GM12878 (cell line): ENCODE measurements at regions not wholly inside any gene's neighbourhood (a gene's known extent, or its start where the extent isn't known, plus 50 kb on each side); places are given as distances from the start of the nearest gene placed in this dataset.

Experiments used
- ATAC-seq: fragments of 200-7000 bp; cut with Tn5 transposase; 3 replicates; pipeline ENCODE4 v1.9.1; 2020; ENCODE audit warnings: mild to moderate bottlenecking, moderate library complexity
- BruUV-seq: library from RNA; stranded (reverse); fragments of 400-500 nt; replicated peaks from 2 replicates; lab custom pipeline; 2021; lab: Mats Ljungman, UMichigan
- CTCF ChIA-PET: fragments of 300-600 bp; sonication (Branson Sonifier 250); formaldehyde crosslinking; extraction: SDS; loops from one replicate; lab custom pipeline; 2021; ENCODE audit warnings: inconsistent platforms; lab: Yijun Ruan, JAX
- POLR2A ChIA-PET: fragments of 350-600 bp; formaldehyde crosslinking; extraction: SDS; loops from one replicate; lab custom pipeline; 2021; ENCODE audit warnings: inconsistent platforms; lab: Charles Lee
- RAD21 ChIA-PET: fragments of 300-600 bp; sonication (Branson Sonifier 250); formaldehyde crosslinking; loops from one replicate; lab custom pipeline; 2023; ENCODE audit warnings: antibody characterized with exemption; ENCODE audit not compliant: unreplicated experiment; lab: Charles Lee
- SMC1A ChIA-PET: fragments of 300-600 bp; sonication (Branson Sonifier 250); formaldehyde crosslinking; loops from one replicate; lab custom pipeline; 2023; ENCODE audit not compliant: unreplicated experiment, uncharacterized antibody; lab: Charles Lee
- DNase-seq: peaks from one replicate; pipeline ENCODE4 v3.0.0-alpha.2; 2011; ENCODE audit warnings: low read depth, low spot score
- FAIRE-seq: peaks from 3 replicates; lab custom pipeline; 2011; peaks lifted over from hg19 to GRCh38; lab: Jason Lieb, UNC
- H2AFZ ChIP-seq: 2 replicates; pipeline ENCODE4 v1.6.0; 2011; ENCODE audit warnings: low read depth, low read length, control low read depth; ENCODE audit not compliant: control insufficient read depth
- H3K27ac ChIP-seq: 2 replicates; pipeline ENCODE4 v1.5.1; 2011; ENCODE audit warnings: control low read depth; ENCODE audit not compliant: control insufficient read depth, insufficient read depth
- H3K27me3 ChIP-seq, 2 experiments: replicated peaks in 1 of 2; 2 replicates each; pipeline versions ENCODE4 v1.6.0 to v1.6.1; 2011; ENCODE audit warnings: low read length in 1 of 2; ENCODE audit not compliant: control insufficient read depth in 2 of 2, insufficient read depth in 2 of 2
- H3K36me3 ChIP-seq, 2 experiments: 2 replicates each; pipeline ENCODE4 v1.5.1; 2011; ENCODE audit warnings: low read length in 1 of 2; ENCODE audit not compliant: control insufficient read depth in 2 of 2, insufficient read depth in 2 of 2
- H3K4me1 ChIP-seq: 2 replicates; pipeline ENCODE4 v1.6.1; 2011; ENCODE audit warnings: mild to moderate bottlenecking, low read length, moderate library complexity, mixed read lengths; ENCODE audit not compliant: control insufficient read depth, insufficient read depth
- H3K4me2 ChIP-seq: 2 replicates; pipeline ENCODE4 v1.6.0; 2011; ENCODE audit warnings: control low read depth; ENCODE audit not compliant: control insufficient read depth, insufficient read depth
- H3K4me3 ChIP-seq: fragments of 200-600 bp; sonication (generic); 2 replicates; pipeline ENCODE4 v1.5.1; 2016
- H3K79me2 ChIP-seq: 2 replicates; pipeline ENCODE4 v1.6.0; 2011; ENCODE audit warnings: low read length; ENCODE audit not compliant: control insufficient read depth, insufficient read depth
- H3K9ac ChIP-seq: 2 replicates; pipeline ENCODE4 v1.8.0; 2011; ENCODE audit warnings: low read length, control low read depth, mixed read lengths; ENCODE audit not compliant: control insufficient read depth, insufficient read depth
- H3K9me3 ChIP-seq: replicated peaks from 3 replicates; pipeline ENCODE4 v1.5.1; 2011; ENCODE audit warnings: mild to moderate bottlenecking, low read length; ENCODE audit not compliant: control insufficient read depth, insufficient read depth
- H4K20me1 ChIP-seq: 2 replicates; pipeline ENCODE4 v1.6.0; 2011; ENCODE audit not compliant: control insufficient read depth, insufficient read depth
- CBFB ChIP-seq: IDR thresholded peaks from 2 replicates; pipeline ENCODE4 v1.6.1; 2016; ENCODE audit warnings: antibody characterized with exemption, low read depth
- CEBPB ChIP-seq, 2 experiments: fragments of 150-350 bp in 1 of 2; IDR thresholded peaks; 2 replicates each; pipeline ENCODE4 v1.6.1; 2012 to 2014; ENCODE audit warnings: low read depth in 2 of 2, low read length in 2 of 2, borderline replicate concordance in 1 of 2, inconsistent platforms in 1 of 2
- CHD1 ChIP-seq: IDR thresholded peaks from 2 replicates; pipeline ENCODE4 v1.6.1; 2012; ENCODE audit warnings: low read depth, low read length, improper control_type of control experiment
- HCFC1 ChIP-seq: fragments of 150-350 bp; IDR thresholded peaks from 2 replicates; pipeline ENCODE4 v1.6.1; 2014; ENCODE audit warnings: low read length
- KAT2A ChIP-seq: conservative IDR thresholded peaks from 2 replicates; pipeline ENCODE4 v1.6.1; 2011; ENCODE audit warnings: low read depth, low read length; ENCODE audit not compliant: control insufficient read depth
- MEF2B ChIP-seq: fragments of 450-650 bp; IDR thresholded peaks from 2 replicates; pipeline ENCODE4 v1.6.1; 2018; ENCODE audit warnings: mild to moderate bottlenecking, moderate library complexity; ENCODE audit not compliant: partially characterized antibody, poor library complexity, severe bottlenecking
- POLR2A ChIP-seq: IDR thresholded peaks from 2 replicates; pipeline ENCODE4 v1.6.1; 2011; ENCODE audit warnings: low read depth, mild to moderate bottlenecking, low read length
- RELA ChIP-seq: fragments of 450-650 bp; IDR thresholded peaks from 2 replicates; pipeline ENCODE4 v1.8.0; 2014; ENCODE audit warnings: borderline replicate concordance; ENCODE audit not compliant: partially characterized antibody
- SIX5 ChIP-seq: IDR thresholded peaks from 2 replicates; pipeline ENCODE4 v1.6.1; 2011; ENCODE audit warnings: mild to moderate bottlenecking, low read depth, low read length, moderate library complexity; ENCODE audit not compliant: severe bottlenecking
- SMC3 ChIP-seq: IDR thresholded peaks from 2 replicates; pipeline ENCODE4 v1.6.1; 2011; ENCODE audit warnings: low read length, improper control_type of control experiment, borderline replicate concordance
- SUZ12 ChIP-seq: fragments of 200-600 bp; sonication (generic); IDR thresholded peaks from one replicate; pipeline ENCODE4 v1.6.1; 2018; ENCODE audit warnings: antibody characterized with exemption, mild to moderate bottlenecking; ENCODE audit not compliant: unreplicated experiment
- TARDBP ChIP-seq: IDR thresholded peaks from 2 replicates; pipeline ENCODE4 v1.6.1; 2016; ENCODE audit warnings: borderline replicate concordance
- TBL1XR1 ChIP-seq: IDR thresholded peaks from 2 replicates; pipeline ENCODE4 v1.6.1; 2012; ENCODE audit warnings: low read depth, low read length, improper control_type of control experiment
- ZZZ3 ChIP-seq: IDR thresholded peaks from 2 replicates; pipeline ENCODE4 v1.6.1; 2011; ENCODE audit warnings: low read depth; ENCODE audit not compliant: control insufficient read depth, insufficient read length
- WGBS: methylation state at CpG from one replicate; pipeline ENCODE4 v1.1.6; 2016; ENCODE audit warnings: low lambda C conversion rate; ENCODE audit not compliant: insufficient replicate concordance, insufficient coverage; ENCODE audit errors: missing lambda C conversion rate; 5-methylcytosine and 5-hydroxymethylcytosine counted together
- in situ Hi-C: fragments of 300-500 bp; cut with MboI; formaldehyde crosslinking; loops from 9 replicates; pipeline ENCODE4 v1.14.3; 2018; ENCODE audit warnings: mixed read lengths
- intact Hi-C: fragments of 100-400 bp; cut with micrococcal nuclease; formaldehyde crosslinking; loops from one replicate; pipeline ENCODE4 v1.14.2; 2022; ENCODE audit not compliant: unreplicated experiment
- TF ChIP-seq, protein P1 (sequence below): fragments of 450-650 bp; IDR thresholded peaks from 2 replicates; pipeline ENCODE4 v1.6.1; 2016; ENCODE audit warnings: mild to moderate bottlenecking
- TF ChIP-seq, protein P2 (sequence below): fragments of 450-650 bp; formaldehyde crosslinking; IDR thresholded peaks from 2 replicates; pipeline ENCODE4 v1.4.0; 2022; ENCODE audit warnings: mild to moderate bottlenecking, moderate library complexity

DNA sequence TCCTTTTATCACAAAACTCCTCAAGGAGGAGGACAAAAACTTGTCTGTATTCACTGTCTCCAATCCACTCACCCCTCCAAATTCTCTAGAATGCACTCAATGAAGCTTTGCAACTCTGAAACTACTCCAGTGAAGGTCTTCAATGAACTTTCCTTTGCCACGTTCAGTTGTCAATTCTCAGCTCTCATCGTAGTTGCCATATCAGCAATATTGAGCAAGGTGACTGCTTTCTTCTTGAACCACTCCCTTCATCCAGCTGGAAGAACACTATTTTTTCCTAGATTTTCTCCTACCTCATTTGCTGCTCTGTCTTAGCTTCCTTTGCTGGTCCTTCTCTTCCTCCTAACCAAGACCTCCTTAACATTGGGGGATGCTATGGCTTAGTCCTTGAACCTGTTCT is 191.8 kb downstream of the KDR start:
- FAIRE-seq (no peak), DNase-seq (no peak), ATAC-seq (no peak)
- intact Hi-C loops (no loop called here), in situ Hi-C loops (no loop called here)
- H3K4me2 ChIP-seq = no peak overlapping the region
- H3K27me3 ChIP-seq = no peaks in the 10 kb centered on the region
- no peaks in the 10 kb centered on the region for H3K9me3 ChIP-seq
- H2AFZ ChIP-seq = no peak overlapping the region
- WGBS = 56% methylated on average over 2 of the region's 2 CpGs
- ChIA-PET CTCF (no interaction called here), SMC1A (no interaction called here), POLR2A (no interaction called here), RAD21 (no interaction called here)
- no peaks in the 10 kb centered on the region for H3K4me1 ChIP-seq
- H3K36me3 ChIP-seq = no peaks in the 10 kb centered on the region
- H3K4me3 ChIP-seq = no peak overlapping the region
- no peak for TF ChIP-seq ZZZ3
- no peak for TF ChIP-seq TARDBP
- TF ChIP-seq, protein P1, sequence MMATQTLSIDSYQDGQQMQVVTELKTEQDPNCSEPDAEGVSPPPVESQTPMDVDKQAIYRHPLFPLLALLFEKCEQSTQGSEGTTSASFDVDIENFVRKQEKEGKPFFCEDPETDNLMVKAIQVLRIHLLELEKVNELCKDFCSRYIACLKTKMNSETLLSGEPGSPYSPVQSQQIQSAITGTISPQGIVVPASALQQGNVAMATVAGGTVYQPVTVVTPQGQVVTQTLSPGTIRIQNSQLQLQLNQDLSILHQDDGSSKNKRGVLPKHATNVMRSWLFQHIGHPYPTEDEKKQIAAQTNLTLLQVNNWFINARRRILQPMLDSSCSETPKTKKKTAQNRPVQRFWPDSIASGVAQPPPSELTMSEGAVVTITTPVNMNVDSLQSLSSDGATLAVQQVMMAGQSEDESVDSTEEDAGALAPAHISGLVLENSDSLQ = no peak
- no peak for TF ChIP-seq CBFB
- H3K27ac ChIP-seq = no peak overlapping the region
- no peaks in the 10 kb centered on the region for H3K79me2 ChIP-seq
- no TSS peak for BruUV-seq
- H3K9ac ChIP-seq = no peak overlapping the region
- no peaks in the 10 kb centered on the region for H4K20me1 ChIP-seq

DNA sequence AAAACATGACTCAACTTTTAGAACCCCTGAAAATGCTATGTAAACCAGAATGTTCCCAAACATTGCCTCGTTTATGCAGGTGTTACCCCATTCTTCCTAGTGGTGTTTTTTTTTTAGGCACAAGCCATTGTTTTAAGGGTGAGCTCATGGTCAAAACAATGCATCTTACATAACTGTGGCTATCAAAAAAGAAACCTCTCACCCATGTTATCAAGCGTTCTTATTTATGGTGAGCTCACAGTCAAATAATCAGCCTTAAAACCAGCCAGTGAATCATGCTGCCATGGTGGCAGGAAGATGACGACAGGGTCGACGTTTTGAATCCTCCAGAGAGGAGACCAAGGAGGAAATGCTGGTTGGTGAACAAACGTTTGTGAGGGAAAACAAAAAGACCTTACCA is 195.2 kb downstream of the KDR start:
- intact Hi-C loops = no loop called here
- RAD21 ChIA-PET = no interaction called here
- DNase-seq (no peak), ATAC-seq (no peak), FAIRE-seq (no peak)
- Histone ChIP-seq H3K79me2 (no peaks in the 10 kb centered on the region), H3K9me3 (no peaks in the 10 kb centered on the region), H3K9ac (no peak overlapping the region), H3K27ac (no peak overlapping the region), H4K20me1 (no peaks in the 10 kb centered on the region), H2AFZ (no peak overlapping the region), H3K4me3 (no peak overlapping the region), H3K4me2 (no peak overlapping the region), H3K36me3 (no peaks in the 10 kb centered on the region), H3K4me1 (no peaks in the 10 kb centered on the region), H3K27me3 (no peaks in the 10 kb centered on the region; a peak in 1 of 4 replicates)
- in situ Hi-C loops = no loop called here
- BruUV-seq = no TSS peak
- SMC1A ChIA-PET = no interaction called here
- WGBS = 6% methylated on average over 6 of the region's 6 CpGs
- POLR2A ChIA-PET = no interaction called here
- CTCF ChIA-PET = no interaction called here
- TF ChIP-seq POLR2A (no peak), CHD1 (no peak), HCFC1 (no peak), SMC3 (no peak), TBL1XR1 (no peak), SIX5 (no peak), CEBPB (IDR thresholded peaks at IDR 0.05; ENCODE audit: borderline replicate concordance in 1 of 2, low read depth in 2 of 2, low read length in 2 of 2) (no peak), SUZ12 (no peak), KAT2A (no peak), MEF2B (no peak), RELA (no peak)
- TF ChIP-seq, protein P2, sequence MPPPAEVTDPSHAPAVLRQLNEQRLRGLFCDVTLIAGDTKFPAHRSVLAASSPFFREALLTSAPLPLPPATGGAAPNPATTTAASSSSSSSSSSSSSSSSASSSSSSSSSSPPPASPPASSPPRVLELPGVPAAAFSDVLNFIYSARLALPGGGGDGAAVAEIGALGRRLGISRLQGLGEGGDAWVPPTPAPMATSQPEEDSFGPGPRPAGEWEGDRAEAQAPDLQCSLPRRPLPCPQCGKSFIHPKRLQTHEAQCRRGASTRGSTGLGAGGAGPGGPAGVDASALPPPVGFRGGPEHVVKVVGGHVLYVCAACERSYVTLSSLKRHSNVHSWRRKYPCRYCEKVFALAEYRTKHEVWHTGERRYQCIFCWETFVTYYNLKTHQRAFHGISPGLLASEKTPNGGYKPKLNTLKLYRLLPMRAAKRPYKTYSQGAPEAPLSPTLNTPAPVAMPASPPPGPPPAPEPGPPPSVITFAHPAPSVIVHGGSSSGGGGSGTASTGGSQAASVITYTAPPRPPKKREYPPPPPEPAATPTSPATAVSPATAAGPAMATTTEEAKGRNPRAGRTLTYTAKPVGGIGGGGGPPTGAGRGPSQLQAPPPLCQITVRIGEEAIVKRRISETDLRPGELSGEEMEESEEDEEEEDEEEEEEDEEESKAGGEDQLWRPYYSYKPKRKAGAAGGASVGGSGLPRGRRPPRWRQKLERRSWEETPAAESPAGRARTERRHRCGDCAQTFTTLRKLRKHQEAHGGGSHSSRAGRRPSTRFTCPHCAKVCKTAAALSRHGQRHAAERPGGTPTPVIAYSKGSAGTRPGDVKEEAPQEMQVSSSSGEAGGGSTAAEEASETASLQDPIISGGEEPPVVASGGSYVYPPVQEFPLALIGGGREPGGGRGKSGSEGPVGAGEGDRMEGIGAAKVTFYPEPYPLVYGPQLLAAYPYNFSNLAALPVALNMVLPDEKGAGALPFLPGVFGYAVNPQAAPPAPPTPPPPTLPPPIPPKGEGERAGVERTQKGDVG = no peak
